Gastroesophageal sphincter (tissue), 4 donors: ENCODE measurements at regions not wholly inside any gene's neighbourhood (a gene's known extent, or its start where the extent isn't known, plus 50 kb on each side); places are given as distances from the start of the nearest gene placed in this dataset.

Experiments
- ATAC-seq: fragments of 150-250 bp; one replicate; pipeline ENCODE4 v1.9.1; 2016; ENCODE audit warnings: mild to moderate bottlenecking, moderate library complexity
- H3K27ac ChIP-seq, 4 donors: fragments of 200-600 bp; sonication (generic) in 3 of 4; 1 replicate in 3 of 4; 2 replicates in 1 of 4; pipeline ENCODE4 v1.5.1; 2016 to 2019
- H3K27me3 ChIP-seq: fragments of 200-600 bp; sonication (generic); one replicate; pipeline ENCODE4 v1.5.1; 2019
- H3K36me3 ChIP-seq, 2 donors: fragments of 200-600 bp; sonication (generic); one replicate each; pipeline ENCODE4 v1.5.1; 2019; ENCODE audit warnings: control low read depth in 1 of 2
- H3K4me1 ChIP-seq, 3 donors: fragments of 200-600 bp; sonication (generic); 1 replicate in 2 of 3; 2 replicates in 1 of 3; pipeline ENCODE4 v1.5.1; 2016 to 2019; ENCODE audit warnings: control low read depth in 2 of 3
- H3K4me3 ChIP-seq, 2 donors: fragments of 200-600 bp; sonication (generic); one replicate each; pipeline ENCODE4 v1.5.1; 2019; ENCODE audit warnings: mild to moderate bottlenecking in 1 of 2, moderate library complexity in 1 of 2
- H3K9me3 ChIP-seq, 3 donors: fragments of 200-600 bp; sonication (generic); one replicate each; pipeline ENCODE4 v1.5.1; 2017 to 2019; ENCODE audit warnings: control low read depth in 2 of 3
- CTCF ChIP-seq, 4 experiments: fragments of 200-600 bp in 2 of 4; fragments of 450-650 bp in 2 of 4; sonication (generic) in 1 of 4; IDR thresholded peaks; one replicate each; pipeline ENCODE4 v1.5.1; 2017 to 2019; ENCODE audit warnings: antibody characterized with exemption in 4 of 4, mild to moderate bottlenecking in 2 of 4, moderate library complexity in 2 of 4
- EP300 ChIP-seq: sonication (generic); formaldehyde crosslinking; IDR thresholded peaks from one replicate; pipeline ENCODE4 v1.6.1; 2017; ENCODE audit warnings: antibody characterized with exemption, mild to moderate bottlenecking
- POLR2A ChIP-seq, 2 donors: fragments of 450-650 bp; IDR thresholded peaks; one replicate each; pipeline ENCODE4 v1.6.1; 2017; ENCODE audit warnings: antibody characterized with exemption in 2 of 2, mild to moderate bottlenecking in 2 of 2, moderate library complexity in 1 of 2
- POLR2AphosphoS5 ChIP-seq: sonication (generic); formaldehyde crosslinking; IDR thresholded peaks from one replicate; pipeline ENCODE4 v1.6.1; 2017; ENCODE audit warnings: antibody characterized with exemption
- WGBS, 2 donors: methylation state at CpG; one replicate each; pipeline ENCODE4 v1.1.5; 2018; ENCODE audit warnings: low coverage in 1 of 2; 5-methylcytosine and 5-hydroxymethylcytosine counted together

- 50 to 67% methylated on average over 1 of the region's 1 CpG for WGBS, 2 donors
- Histone ChIP-seq H3K4me3 (no peak overlapping the region), H3K27ac (no peak overlapping the region), H3K27me3 (no peaks in the 10 kb centered on the region), H3K36me3 (no peaks in the 10 kb centered on the region), H3K9me3 (no peaks in the 10 kb centered on the region), H3K4me1 (no peaks in the 10 kb centered on the region)
- no peak for ATAC-seq
- no peak for TF ChIP-seq POLR2A (IDR thresholded peaks at IDR 0.05)
Observed at GRCh38 chr11:27928809-27929208, 179.1 kb downstream of the KIF18A start.

GRCh38 chr11:27926981-27927481 is 180.9 kb downstream of the KIF18A start:
- Histone ChIP-seq H3K4me1 (no peaks in the 10 kb centered on the region), H3K36me3 (no peaks in the 10 kb centered on the region), H3K27me3 (no peaks in the 10 kb centered on the region), H3K27ac (no peak overlapping the region), H3K4me3 (no peak overlapping the region), H3K9me3 (peaks cover 0 to 8% (median 0%) of the 10 kb centered on the region in 3 donors)
- 51 to 55% methylated on average over 3 of the region's 4 CpGs for WGBS, 2 donors
- no peak for TF ChIP-seq EP300
- no peak for TF ChIP-seq CTCF (IDR thresholded peaks at IDR 0.05)
- no peak for TF ChIP-seq POLR2AphosphoS5
- no peak for TF ChIP-seq POLR2A (IDR thresholded peaks at IDR 0.05)
- no peak for ATAC-seq

- TF ChIP-seq POLR2AphosphoS5: no peak
- TF ChIP-seq POLR2A (IDR thresholded peaks at IDR 0.05): no peak
- TF ChIP-seq EP300: no peak
- TF ChIP-seq CTCF (IDR thresholded peaks at IDR 0.05): no peak
- 60 to 73% methylated on average over 1 to 2 of the region's 2 CpGs for WGBS, 2 donors
- Histone ChIP-seq H3K27ac (no peak overlapping the region), H3K4me1 (no peaks in the 10 kb centered on the region), H3K4me3 (no peak overlapping the region), H3K27me3 (no peaks in the 10 kb centered on the region), H3K9me3 (peaks cover 0 to 8% (median 0%) of the 10 kb centered on the region in 3 donors), H3K36me3 (no peaks in the 10 kb centered on the region)
- no peak for ATAC-seq
Observed at GRCh38 chr11:27926486-27926885, 181.5 kb downstream of the KIF18A start.

- H3K27me3 ChIP-seq: no peaks in the 10 kb centered on the region
- no peaks in the 10 kb centered on the region for H3K4me1 ChIP-seq
- TF ChIP-seq EP300: no peak
- H3K4me3 ChIP-seq: no peak overlapping the region
- no peaks in the 10 kb centered on the region for H3K36me3 ChIP-seq
- ATAC-seq: no peak
- peaks cover 0 to 8% (median 0%) of the 10 kb centered on the region in 3 donors for H3K9me3 ChIP-seq
- H3K27ac ChIP-seq: no peak overlapping the region
Observed at GRCh38 chr11:27921472-27921871, 186.5 kb downstream of the KIF18A start.

GRCh38 chr11:27916541-27917100 is 191.3 kb downstream of the KIF18A start:
- H3K27me3 ChIP-seq: no peaks in the 10 kb centered on the region
- no peaks in the 10 kb centered on the region for H3K4me1 ChIP-seq
- no peak for ATAC-seq
- H3K27ac ChIP-seq: no peak overlapping the region
- no peaks in the 10 kb centered on the region for H3K36me3 ChIP-seq
- no peak for TF ChIP-seq EP300
- TF ChIP-seq POLR2AphosphoS5: no peak
- TF ChIP-seq POLR2A (IDR thresholded peaks at IDR 0.05): no peak
- no peak for TF ChIP-seq CTCF (IDR thresholded peaks at IDR 0.05)
- 78 to 95% methylated on average over 3 to 6 of the region's 6 CpGs for WGBS, 2 donors
- no peaks in the 10 kb centered on the region for H3K9me3 ChIP-seq
- H3K4me3 ChIP-seq: no peak overlapping the region

- no peak overlapping the region for H3K27ac ChIP-seq
- TF ChIP-seq EP300 (no peak), POLR2A (IDR thresholded peaks at IDR 0.05) (no peak), POLR2AphosphoS5 (no peak), CTCF (IDR thresholded peaks at IDR 0.05) (no peak)
- no peak for ATAC-seq
- H3K9me3 ChIP-seq: no peaks in the 10 kb centered on the region
- H3K4me3 ChIP-seq: no peak overlapping the region
- no peaks in the 10 kb centered on the region for H3K36me3 ChIP-seq
- H3K27me3 ChIP-seq: no peaks in the 10 kb centered on the region
- no peaks in the 10 kb centered on the region for H3K4me1 ChIP-seq
Observed at GRCh38 chr11:27914080-27914479, 193.9 kb downstream of the KIF18A start.
